Prostate gland (tissue), 2 donors: ENCODE measurements at regions not wholly inside any gene's neighbourhood (a gene's known extent, or its start where the extent isn't known, plus 50 kb on each side); places are given as distances from the start of the nearest gene placed in this dataset.

Experiments
- DNase-seq: peaks from one replicate; pipeline ENCODE4 v3.0.0-alpha.2; 2019; ENCODE audit warnings: low spot score
- H3K27ac ChIP-seq, 2 donors: fragments of 200-600 bp; sonication (generic); 2 replicates each; pipeline ENCODE4 v1.5.1; 2017 to 2019
- H3K27me3 ChIP-seq: fragments of 200-600 bp; sonication (generic); replicated peaks from 2 replicates; pipeline ENCODE4 v1.5.1; 2019; ENCODE audit not compliant: insufficient read depth
- H3K36me3 ChIP-seq, 2 donors: fragments of 200-600 bp; sonication (generic); 1 replicate in 1 of 2; 2 replicates in 1 of 2; pipeline versions ENCODE4 v1.5.1 to v1.8.1; 2017 to 2019
- H3K4me1 ChIP-seq: fragments of 200-600 bp; sonication (generic); replicated peaks from 2 replicates; pipeline ENCODE4 v1.5.1; 2019
- H3K4me3 ChIP-seq, 2 donors: fragments of 200-600 bp; sonication (generic); 2 replicates each; pipeline ENCODE4 v1.5.1; 2017 to 2019
- H3K9me3 ChIP-seq: fragments of 200-600 bp; sonication (generic); 2 replicates; pipeline ENCODE4 v1.5.1; 2017
- POLR2A ChIP-seq: fragments of 450-650 bp; IDR thresholded peaks from one replicate; pipeline ENCODE4 v1.6.1; 2016; ENCODE audit warnings: antibody characterized with exemption, mild to moderate bottlenecking
- POLR2AphosphoS5 ChIP-seq: sonication (generic); formaldehyde crosslinking; IDR thresholded peaks from one replicate; pipeline ENCODE4 v1.6.1; 2017; ENCODE audit warnings: antibody characterized with exemption
- WGBS: methylation state at CpG from one replicate; pipeline ENCODE4 v1.1.5; 2018; 5-methylcytosine and 5-hydroxymethylcytosine counted together
- intact Hi-C: fragments of 100-400 bp; cut with DNase I; formaldehyde crosslinking; loops from one replicate; pipeline ENCODE4 v1.14.2; 2022
- TF ChIP-seq, protein P1 (sequence below), 4 experiments: fragments of 200-600 bp in 2 of 4; fragments of 450-650 bp in 2 of 4; sonication (generic) in 2 of 4; IDR thresholded peaks; 1 replicate in 3 of 4; 2 replicates in 1 of 4; pipeline ENCODE4 v1.5.1; 2016 to 2019; ENCODE audit warnings: antibody characterized with exemption in 4 of 4, mild to moderate bottlenecking in 2 of 4, moderate library complexity in 2 of 4

DNA sequence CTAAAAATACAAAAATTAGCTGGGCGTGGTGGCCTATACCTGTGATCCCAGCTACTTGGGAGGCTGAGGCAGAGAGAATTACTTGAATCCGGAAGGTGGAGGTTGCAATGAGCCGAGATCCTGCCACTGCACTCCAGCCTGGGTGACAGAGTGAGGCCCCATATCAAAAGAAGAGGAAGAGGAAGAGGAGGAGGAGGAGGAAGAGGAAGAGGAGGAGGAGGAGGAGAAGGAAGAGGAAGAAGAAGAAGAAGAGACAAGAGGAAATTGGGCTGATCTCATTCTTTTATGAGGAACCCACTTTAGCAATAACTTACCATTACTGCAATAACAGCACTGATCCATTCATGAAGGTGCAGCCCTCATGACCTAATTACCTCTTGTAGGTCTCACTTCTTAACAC, 138.9 kb upstream of the GIMD1 start:
- H3K36me3 ChIP-seq, result no peaks in the 10 kb centered on the region
- no peaks in the 10 kb centered on the region for H3K27me3 ChIP-seq
- H3K9me3 ChIP-seq, result no peaks in the 10 kb centered on the region
- intact Hi-C loops, result no loop called here
- H3K27ac ChIP-seq, result no peak overlapping the region
- 97% methylated on average over 3 of the region's 3 CpGs for WGBS
- no peak for DNase-seq
- H3K4me1 ChIP-seq, result no peaks in the 10 kb centered on the region
- TF ChIP-seq, protein P1, sequence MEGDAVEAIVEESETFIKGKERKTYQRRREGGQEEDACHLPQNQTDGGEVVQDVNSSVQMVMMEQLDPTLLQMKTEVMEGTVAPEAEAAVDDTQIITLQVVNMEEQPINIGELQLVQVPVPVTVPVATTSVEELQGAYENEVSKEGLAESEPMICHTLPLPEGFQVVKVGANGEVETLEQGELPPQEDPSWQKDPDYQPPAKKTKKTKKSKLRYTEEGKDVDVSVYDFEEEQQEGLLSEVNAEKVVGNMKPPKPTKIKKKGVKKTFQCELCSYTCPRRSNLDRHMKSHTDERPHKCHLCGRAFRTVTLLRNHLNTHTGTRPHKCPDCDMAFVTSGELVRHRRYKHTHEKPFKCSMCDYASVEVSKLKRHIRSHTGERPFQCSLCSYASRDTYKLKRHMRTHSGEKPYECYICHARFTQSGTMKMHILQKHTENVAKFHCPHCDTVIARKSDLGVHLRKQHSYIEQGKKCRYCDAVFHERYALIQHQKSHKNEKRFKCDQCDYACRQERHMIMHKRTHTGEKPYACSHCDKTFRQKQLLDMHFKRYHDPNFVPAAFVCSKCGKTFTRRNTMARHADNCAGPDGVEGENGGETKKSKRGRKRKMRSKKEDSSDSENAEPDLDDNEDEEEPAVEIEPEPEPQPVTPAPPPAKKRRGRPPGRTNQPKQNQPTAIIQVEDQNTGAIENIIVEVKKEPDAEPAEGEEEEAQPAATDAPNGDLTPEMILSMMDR (IDR thresholded peaks at IDR 0.05), result no peak
- TF ChIP-seq POLR2A (no peak), POLR2AphosphoS5 (no peak)
- no peak overlapping the region for H3K4me3 ChIP-seq

DNA sequence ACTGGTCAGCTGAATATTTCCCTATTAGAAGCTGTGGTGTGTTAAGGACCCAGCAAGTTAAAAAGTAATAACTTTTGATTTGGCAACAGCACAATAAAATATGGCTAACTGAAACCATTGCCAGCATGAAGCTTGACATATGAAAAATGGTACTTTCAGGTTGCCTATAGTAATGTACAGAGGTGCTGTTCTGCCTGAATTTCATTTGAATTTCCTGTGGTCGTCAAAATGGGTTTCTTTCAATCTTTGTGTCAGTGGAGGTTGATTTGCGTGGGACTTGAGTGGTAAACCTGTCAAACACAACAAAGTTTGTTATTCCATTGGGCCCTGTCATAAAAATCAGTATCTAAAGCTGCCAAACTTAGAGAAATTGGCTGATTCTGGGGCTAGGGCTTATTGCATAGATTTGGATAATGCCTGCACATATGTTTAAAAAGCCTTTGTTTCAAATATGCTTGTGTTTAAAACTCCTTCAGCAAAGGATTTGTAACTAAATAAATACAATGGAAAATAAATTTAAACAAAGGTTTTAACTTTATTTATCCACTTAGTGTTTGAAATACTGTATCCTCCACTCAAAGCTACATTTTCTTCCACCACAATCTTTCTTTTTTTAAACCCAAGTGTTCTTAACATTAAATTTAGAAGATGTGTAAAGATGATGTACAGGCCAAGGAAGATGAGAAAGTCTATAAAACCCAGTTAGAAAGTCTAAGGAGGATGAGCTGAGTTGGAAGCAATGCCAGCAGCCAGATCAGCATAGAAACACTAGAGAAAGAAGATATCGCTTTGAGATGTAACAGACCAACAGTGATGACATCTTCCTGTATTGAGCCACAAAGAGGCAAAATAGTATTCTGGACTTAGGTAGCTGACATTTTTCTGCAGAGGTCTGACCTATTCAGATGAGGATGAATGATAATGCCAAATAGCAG, 134.8 kb upstream of the GIMD1 start:
- 76% methylated on average over 3 of the region's 3 CpGs for WGBS
- Histone ChIP-seq H3K36me3 (no peaks in the 10 kb centered on the region), H3K9me3 (no peaks in the 10 kb centered on the region), H3K27me3 (no peaks in the 10 kb centered on the region), H3K4me1 (no peaks in the 10 kb centered on the region), H3K4me3 (no peak overlapping the region), H3K27ac (no peak overlapping the region)
- no peak for DNase-seq
- intact Hi-C loops, result no loop called here
- TF ChIP-seq, protein P1 (IDR thresholded peaks at IDR 0.05), result no peak
- TF ChIP-seq POLR2A, result no peak
- no peak for TF ChIP-seq POLR2AphosphoS5

DNA sequence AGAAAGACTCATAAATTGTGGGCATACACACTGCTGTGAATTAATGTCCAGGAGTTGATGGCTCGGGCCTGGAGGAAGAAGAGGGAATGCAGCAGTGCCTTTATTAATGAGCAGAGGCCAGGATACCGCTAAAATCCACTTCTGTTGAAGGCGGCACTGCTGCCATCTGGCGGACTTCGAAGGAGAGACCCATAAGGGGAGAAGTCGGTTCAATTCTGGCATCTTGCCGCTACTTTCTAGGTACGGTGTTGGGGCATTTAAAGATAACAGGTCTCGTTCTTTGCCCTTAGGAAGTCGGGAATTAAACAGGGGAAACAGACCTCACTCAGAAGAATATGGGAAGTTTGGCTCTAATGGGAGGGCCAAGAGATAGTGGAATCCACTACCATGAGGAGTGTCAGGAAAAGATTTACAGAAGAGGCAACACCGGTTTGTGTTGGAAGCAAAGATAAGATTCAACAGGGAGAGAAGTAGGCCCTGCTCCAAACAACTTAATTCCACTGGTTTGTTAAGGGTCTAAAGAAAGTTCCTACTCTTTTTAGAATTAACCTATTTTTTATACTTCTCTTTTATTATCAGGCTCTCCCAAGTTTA, 133.6 kb upstream of the GIMD1 start:
- no peaks in the 10 kb centered on the region for H3K9me3 ChIP-seq
- DNase-seq, result peak; percentile 6
- intact Hi-C loops, result no loop called here
- no peaks in the 10 kb centered on the region for H3K36me3 ChIP-seq
- no peaks in the 10 kb centered on the region for H3K4me1 ChIP-seq
- TF ChIP-seq, protein P1 (IDR thresholded peaks at IDR 0.05), result peak in 3 of 4 experiments; percentile 29 to 38 (median 34)
- TF ChIP-seq POLR2AphosphoS5, result no peak
- H3K27me3 ChIP-seq, result no peaks in the 10 kb centered on the region
- 10% methylated on average over 11 of the region's 11 CpGs for WGBS
- no peak overlapping the region for H3K27ac ChIP-seq
- no peak overlapping the region for H3K4me3 ChIP-seq

DNA sequence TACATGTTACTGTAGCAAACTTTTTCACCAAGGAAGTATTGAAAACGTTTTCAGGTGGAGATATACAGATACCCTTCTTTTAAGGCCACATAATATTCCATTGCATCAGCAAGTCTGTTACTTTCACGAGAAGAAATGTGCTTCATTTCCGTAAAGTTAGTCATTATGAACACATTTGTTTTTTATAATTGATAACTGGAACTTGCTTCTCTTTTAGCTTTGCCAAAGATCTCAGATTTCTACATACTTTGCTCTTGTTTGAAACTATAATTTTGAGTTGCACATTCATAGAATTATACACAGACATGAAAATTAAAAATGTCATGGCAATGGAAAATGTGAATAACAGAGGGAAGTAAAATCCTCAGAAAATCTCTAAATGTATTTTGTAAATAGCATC, 128.7 kb upstream of the GIMD1 start:
- TF ChIP-seq, protein P1 (IDR thresholded peaks at IDR 0.05), result no peak
- TF ChIP-seq POLR2AphosphoS5 (no peak), POLR2A (no peak)

More for the DNA sequence above, 128.7 kb upstream of the GIMD1 start:
- Histone ChIP-seq H3K27me3 (no peaks in the 10 kb centered on the region), H3K4me1 (no peaks in the 10 kb centered on the region), H3K9me3 (no peaks in the 10 kb centered on the region), H3K4me3 (no peak overlapping the region), H3K36me3 (no peaks in the 10 kb centered on the region), H3K27ac (no peak overlapping the region)
- intact Hi-C loops, result no loop called here
- 65% methylated on average over 3 of the region's 3 CpGs for WGBS
- no peak for DNase-seq
